Loucy (cell line): ENCODE measurements at regions not wholly inside any gene's neighbourhood (a gene's known extent, or its start where the extent isn't known, plus 50 kb on each side); places are given as distances from the start of the nearest gene placed in this dataset.

Experiments used
- H2AFZ ChIP-seq: fragments of 200-600 bp; sonication (generic); 2 replicates; pipeline ENCODE4 v1.6.0; 2016; ENCODE audit warnings: antibody characterized with exemption, mild to moderate bottlenecking, low read length, moderate library complexity
- H3F3A ChIP-seq: fragments of 200-600 bp; 2 replicates; pipeline ENCODE4 v1.6.0; 2016; ENCODE audit warnings: antibody characterized with exemption, low read depth, mild to moderate bottlenecking
- H3K27me3 ChIP-seq: fragments of 200-600 bp; sonication (generic); 2 replicates; pipeline ENCODE4 v1.6.1; 2014; ENCODE audit warnings: low read length, mild to moderate bottlenecking; ENCODE audit not compliant: insufficient read depth, poor library complexity, severe bottlenecking
- H3K36me3 ChIP-seq: fragments of 200-600 bp; sonication (generic); 2 replicates; pipeline ENCODE4 v1.6.1; 2016; ENCODE audit warnings: low read length; ENCODE audit not compliant: insufficient read depth
- H3K4me1 ChIP-seq: fragments of 200-600 bp; sonication (generic); 2 replicates; pipeline ENCODE4 v1.5.1; 2014; ENCODE audit warnings: low read length, mild to moderate bottlenecking; ENCODE audit not compliant: insufficient read depth, poor library complexity, severe bottlenecking
- H3K4me2 ChIP-seq: fragments of 200-600 bp; sonication (generic); 2 replicates; pipeline ENCODE4 v1.6.0; 2014; ENCODE audit warnings: antibody characterized with exemption, low read length, low read depth, mild to moderate bottlenecking; ENCODE audit not compliant: poor library complexity, severe bottlenecking
- H3K4me3 ChIP-seq: fragments of 200-600 bp; sonication (generic); 2 replicates; pipeline ENCODE4 v1.5.1; 2014; ENCODE audit warnings: low read length, mild to moderate bottlenecking, mixed read lengths; ENCODE audit not compliant: poor library complexity, severe bottlenecking
- H3K79me2 ChIP-seq: fragments of 200-600 bp; sonication (generic); 2 replicates; pipeline ENCODE4 v1.6.1; 2014; ENCODE audit warnings: low read length; ENCODE audit not compliant: insufficient read depth
- H3K9ac ChIP-seq: fragments of 200-600 bp; sonication (generic); 2 replicates; pipeline ENCODE4 v1.6.0; 2014; ENCODE audit warnings: mild to moderate bottlenecking, low read depth, low read length, moderate library complexity; ENCODE audit not compliant: poor library complexity, severe bottlenecking
- H3K9me2 ChIP-seq: fragments of 200-600 bp; sonication (generic); replicated peaks from 2 replicates; pipeline ENCODE4 v1.6.1; 2016; ENCODE audit warnings: low read depth, low read length, mixed read lengths
- H3K9me3 ChIP-seq: fragments of 200-600 bp; sonication (generic); 2 replicates; pipeline ENCODE4 v1.6.1; 2014; ENCODE audit warnings: mild to moderate bottlenecking, antibody characterized with exemption, low read length, low read depth; ENCODE audit not compliant: insufficient read depth
- H4K20me1 ChIP-seq: fragments of 200-600 bp; sonication (generic); 2 replicates; pipeline ENCODE4 v1.6.0; 2014; ENCODE audit warnings: antibody characterized with exemption, low read length, mild to moderate bottlenecking; ENCODE audit not compliant: insufficient read depth, poor library complexity, severe bottlenecking
- CTCF ChIP-seq: fragments of 200-600 bp; sonication (generic); conservative IDR thresholded peaks from 2 replicates; pipeline ENCODE4 v1.5.1; 2014; ENCODE audit warnings: mild to moderate bottlenecking, antibody characterized with exemption, low read length
- EZH2phosphoT487 ChIP-seq: fragments of 200-600 bp; IDR thresholded peaks from 2 replicates; pipeline ENCODE4 v1.6.1; 2018; ENCODE audit warnings: antibody characterized with exemption, mild to moderate bottlenecking, moderate library complexity, borderline replicate concordance

GRCh38 chr12:126860210-126860609, 1406.8 kb upstream of the TMEM132C start:
- Histone ChIP-seq H3K9ac (no peak overlapping the region), H3K4me1 (no peaks in the 10 kb centered on the region), H3F3A (no peaks in the 10 kb centered on the region), H4K20me1 (no peaks in the 10 kb centered on the region), H3K79me2 (no peaks in the 10 kb centered on the region), H2AFZ (no peak overlapping the region), H3K36me3 (no peaks in the 10 kb centered on the region), H3K4me3 (no peak overlapping the region), H3K9me2 (no peaks in the 10 kb centered on the region), H3K9me3 (peaks cover 4% of the 10 kb centered on the region; the same call in 1 of the 2 replicates), H3K4me2 (no peak overlapping the region), H3K27me3 (no peaks in the 10 kb centered on the region)
- TF ChIP-seq EZH2phosphoT487 (no peak), CTCF (no peak)

GRCh38 chr12:126862500-126862899, 1404.5 kb upstream of the TMEM132C start:
- H3F3A ChIP-seq = no peaks in the 10 kb centered on the region
- no peak overlapping the region for H3K4me3 ChIP-seq
- H4K20me1 ChIP-seq = no peaks in the 10 kb centered on the region
- H3K79me2 ChIP-seq = no peaks in the 10 kb centered on the region
- peaks cover 4% of the 10 kb centered on the region; the same call in 1 of the 2 replicates for H3K9me3 ChIP-seq
- no peaks in the 10 kb centered on the region for H3K9me2 ChIP-seq
- no peak overlapping the region for H3K4me2 ChIP-seq
- no peak overlapping the region for H3K9ac ChIP-seq
- no peaks in the 10 kb centered on the region for H3K4me1 ChIP-seq
- H3K36me3 ChIP-seq = no peaks in the 10 kb centered on the region
- no peaks in the 10 kb centered on the region for H3K27me3 ChIP-seq
- H2AFZ ChIP-seq = no peak overlapping the region
- TF ChIP-seq CTCF = no peak
- TF ChIP-seq EZH2phosphoT487 = no peak

GRCh38 chr12:126869644-126870043, 1397.3 kb upstream of the TMEM132C start:
- Histone ChIP-seq H4K20me1 (no peaks in the 10 kb centered on the region), H3K4me1 (no peaks in the 10 kb centered on the region)

More at GRCh38 chr12:126869644-126870043, 1397.3 kb upstream of the TMEM132C start:
- Histone ChIP-seq H3K79me2 (no peaks in the 10 kb centered on the region), H3K27me3 (no peaks in the 10 kb centered on the region), H3K4me3 (no peak overlapping the region), H3K9ac (no peak overlapping the region), H3K9me3 (no peaks in the 10 kb centered on the region), H2AFZ (no peak overlapping the region), H3K4me2 (no peak overlapping the region), H3K36me3 (no peaks in the 10 kb centered on the region), H3F3A (no peaks in the 10 kb centered on the region), H3K9me2 (no peaks in the 10 kb centered on the region)
- TF ChIP-seq CTCF (no peak), EZH2phosphoT487 (no peak)
